OCI-LY3 (cell line): ENCODE measurements at regions not wholly inside any gene's neighbourhood (a gene's known extent, or its start where the extent isn't known, plus 50 kb on each side); places are given as distances from the start of the nearest gene placed in this dataset.

ENCODE experiments used
- EZH2phosphoT487 ChIP-seq: fragments of 200-600 bp; shearing (Covaris generic); IDR thresholded peaks from 2 replicates; pipeline ENCODE4 v1.6.1; 2018; ENCODE audit warnings: antibody characterized with exemption, mixed run types, low read depth
- TF ChIP-seq, protein P1 (sequence below): fragments of 200-600, 300-600 bp; sonication (generic); IDR thresholded peaks from 2 replicates; pipeline ENCODE4 v1.5.1; 2014; ENCODE audit warnings: antibody characterized with exemption, low read length, low read depth

DNA sequence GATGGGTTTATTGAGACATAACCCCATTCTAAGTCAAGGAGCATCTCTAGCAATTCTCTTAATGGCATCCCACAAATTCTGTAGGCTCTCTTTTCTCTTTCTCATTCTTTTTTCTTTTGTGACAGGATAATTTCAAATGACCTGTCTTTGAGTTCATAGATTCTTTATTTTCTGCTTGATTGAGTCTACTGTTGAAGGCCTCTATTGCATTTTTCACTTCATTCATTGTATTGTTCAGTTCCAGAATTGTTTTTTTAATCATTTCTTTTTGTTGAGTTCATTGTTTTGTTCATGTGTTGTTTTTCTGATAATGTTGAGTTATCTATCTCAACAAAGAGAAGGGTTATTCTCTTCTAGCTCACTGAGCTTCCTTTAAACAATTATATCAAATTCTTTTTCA is 144.7 kb upstream of the IL12B start:
- TF ChIP-seq, protein P1, sequence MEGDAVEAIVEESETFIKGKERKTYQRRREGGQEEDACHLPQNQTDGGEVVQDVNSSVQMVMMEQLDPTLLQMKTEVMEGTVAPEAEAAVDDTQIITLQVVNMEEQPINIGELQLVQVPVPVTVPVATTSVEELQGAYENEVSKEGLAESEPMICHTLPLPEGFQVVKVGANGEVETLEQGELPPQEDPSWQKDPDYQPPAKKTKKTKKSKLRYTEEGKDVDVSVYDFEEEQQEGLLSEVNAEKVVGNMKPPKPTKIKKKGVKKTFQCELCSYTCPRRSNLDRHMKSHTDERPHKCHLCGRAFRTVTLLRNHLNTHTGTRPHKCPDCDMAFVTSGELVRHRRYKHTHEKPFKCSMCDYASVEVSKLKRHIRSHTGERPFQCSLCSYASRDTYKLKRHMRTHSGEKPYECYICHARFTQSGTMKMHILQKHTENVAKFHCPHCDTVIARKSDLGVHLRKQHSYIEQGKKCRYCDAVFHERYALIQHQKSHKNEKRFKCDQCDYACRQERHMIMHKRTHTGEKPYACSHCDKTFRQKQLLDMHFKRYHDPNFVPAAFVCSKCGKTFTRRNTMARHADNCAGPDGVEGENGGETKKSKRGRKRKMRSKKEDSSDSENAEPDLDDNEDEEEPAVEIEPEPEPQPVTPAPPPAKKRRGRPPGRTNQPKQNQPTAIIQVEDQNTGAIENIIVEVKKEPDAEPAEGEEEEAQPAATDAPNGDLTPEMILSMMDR, result no peak
- TF ChIP-seq EZH2phosphoT487, result no peak
